NCI-H2196 treated with DMSO at 0.1 percent for 48 hours (cell line): ENCODE measurements at regions not wholly inside any gene's neighbourhood (a gene's known extent, or its start where the extent isn't known, plus 50 kb on each side); places are given as distances from the start of the nearest gene placed in this dataset.
"Not testable (repeated sequence)": the region's sequence is repeated elsewhere in the genome, so short reads cannot be mapped to it uniquely, and the experiment has no call there.

ENCODE experiments used
- DNase-seq: peaks from one replicate; lab custom pipeline; 2025; ENCODE audit not compliant: unreplicated experiment; lab: John Stamatoyannopoulos, UW

GRCh38 chr2:75922191-75922590, 211.5 kb upstream of the GCFC2 start:
- no peak for DNase-seq

DNA sequence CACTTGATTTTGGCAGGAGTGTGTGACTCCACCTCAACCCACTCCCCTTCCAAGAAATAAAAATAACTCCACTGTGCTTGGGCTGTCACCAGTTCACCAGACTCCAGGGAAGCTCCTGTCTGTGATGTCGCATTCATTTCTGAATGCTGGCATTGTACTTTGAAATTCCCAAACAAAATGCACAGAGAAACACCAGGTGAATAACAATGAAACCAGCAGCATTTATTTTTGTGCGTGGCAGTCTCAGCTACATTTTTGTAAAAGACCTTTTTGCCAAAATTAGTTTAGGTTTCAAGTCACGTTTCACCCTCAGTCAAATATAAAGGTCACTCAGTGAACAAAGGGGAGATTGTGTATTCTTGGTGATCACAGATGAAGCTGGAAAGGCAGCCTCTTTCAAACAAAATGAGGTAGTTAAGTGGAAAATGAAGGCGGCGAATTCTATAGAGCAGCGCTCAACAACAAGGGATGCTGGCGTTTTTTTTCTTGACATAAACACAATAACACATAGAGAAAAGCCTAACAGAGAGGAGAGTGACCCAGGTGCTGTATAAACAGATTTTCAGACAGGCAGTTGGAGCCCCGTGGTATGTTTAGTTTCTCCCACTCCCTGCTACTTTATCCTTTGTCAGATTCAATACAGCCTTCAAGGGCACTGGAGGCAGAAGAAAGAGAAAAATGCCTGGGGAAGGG, 210.3 kb upstream of the GCFC2 start:
- DNase-seq = no peak

DNA sequence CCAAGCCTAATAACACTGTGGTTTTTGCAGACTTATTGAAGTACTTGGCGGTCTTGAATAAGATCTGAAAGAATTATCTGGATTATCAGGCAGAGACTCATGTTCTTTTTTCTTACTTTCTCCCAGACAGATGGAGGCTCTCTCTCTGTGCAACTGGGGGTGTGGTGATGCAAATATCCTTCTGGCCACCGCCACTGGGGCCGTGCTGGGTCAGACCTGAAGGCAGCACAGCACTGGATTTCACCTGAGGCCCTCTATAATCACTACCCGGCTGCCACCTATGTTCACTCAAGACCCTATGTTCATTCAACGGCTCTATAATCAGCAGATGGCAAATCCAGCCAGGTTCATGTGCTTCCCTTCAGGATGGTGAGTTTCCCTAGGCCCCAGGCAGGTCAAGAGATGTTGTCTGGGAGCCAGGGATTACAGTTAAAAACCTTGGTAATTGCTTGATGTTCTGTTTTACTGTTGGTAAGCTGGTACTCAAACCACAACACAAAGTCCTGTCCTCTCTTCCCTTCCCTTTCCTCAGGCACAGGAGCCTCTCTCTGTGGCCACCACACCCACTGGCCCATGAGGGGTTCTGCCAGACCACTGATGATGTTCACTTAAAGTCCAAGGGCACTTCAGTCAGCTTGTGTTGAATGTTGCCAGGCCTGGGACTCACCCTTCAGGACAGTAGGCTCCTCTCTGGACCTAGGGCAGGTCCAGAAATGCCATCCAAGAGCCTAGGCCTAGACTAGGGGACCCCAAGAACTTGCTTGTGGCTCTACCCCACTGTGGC, 205.3 kb upstream of the GCFC2 start:
- no peak for DNase-seq

DNA sequence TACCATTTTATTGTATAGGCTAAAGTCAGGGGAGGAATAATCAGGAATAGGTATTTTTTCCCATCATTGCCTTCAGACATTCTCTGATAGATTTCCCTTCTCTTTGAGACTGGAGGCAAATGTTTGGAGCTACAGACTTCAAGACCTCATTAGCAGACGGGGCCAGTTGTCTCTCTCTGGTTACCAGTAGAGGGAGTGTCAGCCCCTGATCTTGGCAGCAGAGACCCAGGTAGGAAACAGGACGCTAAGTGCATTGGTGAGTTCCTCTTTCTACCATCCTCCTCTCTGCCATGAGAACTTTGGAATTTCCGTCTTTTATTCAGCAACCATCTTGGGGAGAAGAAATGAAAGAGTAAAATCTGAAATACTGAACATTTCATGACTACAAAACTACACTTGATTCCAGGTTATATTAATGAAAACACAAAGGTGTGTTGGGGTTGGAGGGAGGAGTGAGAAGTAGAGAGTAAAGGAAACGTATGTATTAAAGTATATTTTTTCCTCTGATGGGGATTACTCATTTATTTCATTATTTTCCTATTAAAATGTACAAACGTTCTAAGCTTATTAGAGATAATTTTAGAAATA, 186.2 kb upstream of the GCFC2 start:
- DNase-seq = no peak

DNA sequence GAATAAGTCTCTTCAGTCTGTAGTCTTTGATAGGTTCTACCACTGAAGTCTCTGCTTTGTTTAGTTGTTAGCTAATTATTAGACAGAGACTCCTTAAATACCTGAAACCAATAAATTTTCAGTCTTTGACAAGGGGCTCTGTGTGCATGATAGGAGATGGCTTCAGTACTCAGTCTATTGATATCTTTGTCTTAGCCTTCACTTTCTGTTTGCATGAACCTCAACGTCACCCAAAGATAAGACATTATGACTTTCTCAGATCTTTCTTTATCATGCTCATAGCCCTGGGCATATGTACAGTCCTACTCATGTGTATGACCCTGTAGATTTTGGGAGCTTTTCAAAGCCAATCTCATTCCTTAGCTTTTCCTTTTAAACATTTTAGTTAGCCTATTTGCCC, 183.5 kb upstream of the GCFC2 start:
- DNase-seq = no peak

- no peak for DNase-seq
These were observed 181.8 kb upstream of the GCFC2 start for GRCh38 chr2:75892490-75892889.

- no peak for DNase-seq
These were observed 171.8 kb upstream of the GCFC2 start for GRCh38 chr2:75882530-75882929.

DNA sequence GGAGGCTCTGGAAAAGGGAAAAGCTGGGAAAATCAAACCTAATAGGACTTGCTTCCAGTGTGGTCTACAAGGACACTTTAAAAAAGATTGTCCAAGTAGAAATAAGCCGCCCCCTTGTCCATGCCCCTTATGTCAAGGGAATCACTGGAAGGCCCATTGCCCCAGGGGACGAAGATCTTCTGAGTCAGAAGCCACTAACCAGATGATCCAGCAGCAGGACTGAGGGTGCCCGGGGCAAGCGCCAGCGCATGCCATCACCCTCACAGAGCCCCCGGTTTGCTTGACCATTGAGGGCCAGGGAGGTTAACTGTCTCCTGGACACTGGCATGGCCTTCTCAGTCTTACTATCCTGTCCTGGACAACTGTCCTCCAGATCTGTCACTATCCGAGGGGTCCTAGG, 164.9 kb upstream of the GCFC2 start:
- DNase-seq = not testable (repeated sequence)

DNA sequence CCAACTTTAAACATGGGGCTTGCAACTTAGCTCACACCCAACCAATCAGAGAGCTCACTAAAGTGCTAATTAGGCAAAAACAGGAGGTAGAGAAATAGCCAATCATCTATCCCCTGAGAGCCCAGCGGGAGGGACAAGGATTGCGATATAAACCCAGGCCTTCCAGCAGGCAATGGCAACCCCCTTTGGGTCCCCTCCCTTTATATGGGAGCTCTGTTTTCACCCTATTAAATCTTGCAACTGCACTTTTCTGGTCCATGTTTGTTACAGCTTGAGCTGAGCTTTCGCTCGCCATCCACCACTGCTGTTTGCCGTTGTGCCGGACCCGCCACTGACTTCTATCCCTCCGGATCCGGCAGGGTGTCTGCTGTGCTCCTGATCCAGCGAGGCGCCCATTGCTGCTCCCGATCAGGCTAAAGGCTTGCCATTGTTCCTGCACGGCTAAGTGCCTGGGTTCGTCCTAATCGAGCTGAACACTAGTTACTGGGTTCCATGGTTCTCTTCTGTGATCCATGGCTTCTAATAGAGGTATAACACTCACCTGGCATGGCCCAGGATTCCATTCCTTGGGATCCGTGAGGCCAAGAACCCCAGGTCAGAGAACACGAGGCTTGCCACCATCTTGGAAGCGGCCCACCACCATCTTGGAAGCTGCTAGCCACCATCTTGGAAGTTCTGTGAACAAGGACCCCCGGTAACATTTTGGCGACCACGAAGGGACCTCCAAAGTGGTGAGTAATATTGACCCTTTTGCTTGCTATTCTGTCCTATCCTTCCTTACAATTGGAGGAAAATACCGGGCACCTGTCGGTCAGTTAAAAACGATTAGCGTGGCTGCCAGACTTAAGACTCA, 161.3 kb upstream of the GCFC2 start:
- not testable (repeated sequence) for DNase-seq

DNA sequence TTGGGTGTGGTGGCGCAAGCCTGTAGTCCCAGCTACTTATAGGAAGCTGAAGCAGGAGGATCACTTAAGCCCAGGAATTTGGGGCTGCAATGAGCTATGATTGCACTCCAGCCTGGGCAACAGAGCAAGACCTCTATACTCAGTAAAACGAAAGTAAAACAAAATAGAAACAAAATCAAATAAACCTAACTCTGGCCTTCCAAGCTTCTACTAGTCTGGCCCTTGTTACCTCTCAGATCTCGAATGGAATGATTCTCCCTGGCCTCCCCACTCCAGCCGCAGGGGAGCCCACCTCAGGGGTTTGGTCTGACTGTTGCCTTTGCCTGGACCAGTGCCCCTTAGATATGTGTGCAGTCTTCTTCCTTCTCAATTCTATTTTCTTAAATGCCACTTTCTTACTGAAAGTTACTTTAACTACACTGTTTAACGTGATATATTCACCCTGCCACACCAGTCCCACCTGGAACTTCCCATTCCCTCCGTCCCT, 160.0 kb upstream of the GCFC2 start:
- DNase-seq = no peak

DNA sequence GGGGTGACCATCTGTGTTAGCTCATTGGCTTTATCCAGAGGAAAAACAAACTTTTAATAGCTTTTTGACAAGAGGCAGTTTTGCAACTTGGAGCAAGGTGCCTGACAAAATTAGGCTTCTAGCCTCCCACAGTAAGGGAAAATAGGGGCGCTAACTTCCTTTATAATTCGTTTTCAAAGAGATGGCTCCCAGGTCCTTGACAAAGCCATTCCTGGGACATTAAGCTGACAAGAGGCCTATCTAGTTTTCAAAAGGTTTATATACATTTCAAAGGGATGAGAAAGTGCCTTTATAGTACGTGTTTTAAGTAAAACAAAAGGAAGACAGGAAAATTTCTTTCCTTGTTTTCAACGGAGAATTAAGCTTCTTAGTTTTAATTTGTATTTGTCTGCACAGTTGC, 159.4 kb upstream of the GCFC2 start:
- DNase-seq = no peak

DNA sequence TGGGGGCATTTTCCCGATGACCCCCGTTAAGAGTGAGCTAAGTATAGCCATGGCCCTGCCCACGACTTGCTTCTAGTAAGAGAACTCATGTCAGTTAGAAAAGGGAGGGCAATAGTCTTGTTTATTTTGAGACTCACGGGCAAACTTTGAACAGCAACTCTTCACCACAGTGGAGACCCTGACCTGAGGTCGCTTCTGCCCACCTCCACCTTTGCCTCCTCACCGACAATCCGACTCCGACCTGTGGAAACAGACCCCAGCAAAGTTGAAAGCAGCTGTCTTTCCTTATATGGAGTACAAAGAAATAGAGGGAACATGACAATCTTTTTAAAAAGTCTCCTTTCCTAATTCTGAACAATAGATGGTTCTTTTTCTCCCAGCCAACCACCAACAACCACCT, 155.0 kb upstream of the GCFC2 start:
- no peak for DNase-seq

GRCh38 chr2:75865083-75865482, 154.4 kb upstream of the GCFC2 start:
- no peak for DNase-seq

- DNase-seq = no peak
These were observed 151.8 kb upstream of the GCFC2 start for GRCh38 chr2:75862547-75862946.

- no peak for DNase-seq
These were observed 142.7 kb upstream of the GCFC2 start for GRCh38 chr2:75853436-75853835.

DNA sequence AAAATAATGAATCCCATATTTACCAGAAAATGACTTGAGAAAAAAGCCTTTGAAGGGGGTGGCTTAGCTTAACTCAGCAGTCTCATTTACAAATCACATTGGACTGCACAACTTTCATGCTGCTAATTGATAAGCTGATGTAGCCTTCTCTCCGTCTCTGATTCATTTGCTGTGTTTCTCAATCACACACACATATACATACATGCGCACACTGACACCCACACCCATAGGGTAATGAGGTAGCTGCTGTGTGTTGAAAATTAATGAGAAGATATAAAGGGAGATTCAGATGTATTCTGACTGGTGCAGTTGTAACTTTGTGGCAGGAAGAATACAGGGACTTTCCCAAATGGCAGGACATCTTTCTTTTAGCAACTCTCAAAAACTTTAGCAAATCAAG, 141.9 kb upstream of the GCFC2 start:
- DNase-seq = no peak

GRCh38 chr2:75846683-75847190, 136.0 kb upstream of the GCFC2 start:
- DNase-seq = no peak

DNA sequence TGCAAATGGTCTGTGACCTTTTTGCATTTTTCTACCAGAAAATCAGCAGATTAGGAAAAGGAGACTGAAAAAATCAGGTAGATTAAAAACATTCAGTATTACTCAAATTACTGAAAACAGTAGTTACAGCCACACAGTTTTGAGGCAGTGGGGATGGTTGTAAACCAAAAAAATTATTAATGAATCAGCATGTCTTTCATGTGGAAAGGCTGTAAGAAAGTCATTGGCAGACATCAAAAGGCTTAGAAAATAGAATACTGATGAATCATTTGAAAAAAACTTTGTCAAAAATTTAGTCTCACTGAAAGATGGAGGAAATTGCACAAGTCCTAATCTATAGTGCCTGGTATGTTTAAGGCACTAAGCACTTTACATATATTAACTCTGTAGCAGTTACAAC, 133.9 kb upstream of the GCFC2 start:
- no peak for DNase-seq

DNA sequence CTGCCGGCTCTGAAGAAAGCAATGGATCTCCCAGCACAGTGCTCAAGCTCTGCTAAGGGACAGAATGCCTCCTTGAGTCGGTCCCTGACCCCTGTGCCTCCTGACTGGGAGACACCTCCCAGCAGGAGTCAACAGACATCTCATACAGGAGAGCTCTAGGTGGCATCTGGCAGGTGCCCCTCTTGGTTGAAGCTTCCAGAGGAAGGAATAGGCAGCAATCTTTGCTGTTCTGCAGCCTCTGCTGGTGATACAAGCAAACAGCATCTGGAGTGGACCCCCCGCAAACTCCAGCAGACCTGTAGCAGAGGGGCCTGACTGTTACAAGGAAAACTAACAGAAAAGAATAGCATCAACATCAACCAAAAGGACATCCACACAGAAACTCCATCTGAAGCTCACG, 123.9 kb upstream of the GCFC2 start:
- not testable (repeated sequence) for DNase-seq

DNA sequence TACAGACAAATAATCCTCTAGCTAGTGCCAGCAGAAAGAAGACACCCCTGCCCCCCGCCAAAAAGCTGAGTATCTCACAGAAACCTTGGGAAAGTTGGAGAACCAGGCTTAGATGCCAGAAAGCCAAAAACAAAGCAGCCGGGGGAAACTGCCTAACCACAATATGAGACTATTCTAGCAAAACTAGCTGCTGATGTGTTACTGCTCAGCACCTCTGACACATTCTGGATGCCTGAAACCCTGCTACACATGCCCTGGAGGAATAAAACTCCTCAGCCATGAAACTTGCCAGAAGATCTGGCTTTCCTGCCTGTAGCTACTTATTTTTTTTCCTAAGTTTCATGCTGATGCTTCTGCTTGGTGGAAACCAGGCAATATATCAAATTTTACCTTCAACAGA, 122.7 kb upstream of the GCFC2 start:
- no peak for DNase-seq

DNA sequence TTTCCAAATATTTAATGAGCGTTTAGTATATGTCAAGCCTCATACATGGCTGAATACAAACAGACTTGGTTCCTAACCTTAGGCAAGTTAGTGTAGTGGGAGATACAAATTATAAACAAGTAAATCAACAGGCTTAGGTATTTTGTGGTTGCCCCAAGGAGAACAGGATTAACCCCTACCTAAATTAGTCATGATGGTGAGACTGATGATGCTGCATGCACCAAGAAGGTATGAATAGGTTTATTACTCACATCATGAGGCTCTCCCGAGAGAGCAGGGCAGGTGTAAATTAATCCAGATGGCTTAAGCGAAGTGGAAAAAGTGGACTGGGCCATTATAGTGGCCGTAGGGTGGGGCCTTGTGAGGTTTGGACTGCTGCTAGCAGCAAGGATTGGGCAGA, 118.1 kb upstream of the GCFC2 start:
- DNase-seq = no peak
